ENCODE measurements at regions not wholly inside any gene's neighbourhood (a gene's known extent, or its start where the extent isn't known, plus 50 kb on each side); places are given as distances from the start of the nearest gene placed in this dataset.

GRCh38 chrX:121150217-121150616 lies 102.8 kb downstream of the GLUD2 start:
- H4K8ac ChIP-seq (ENCODE audit: low read depth, low read length): no peak overlapping the region
- no peak overlapping the region for H3K18ac ChIP-seq (ENCODE audit: low read length)
- no peak overlapping the region for H3K4ac ChIP-seq (ENCODE audit: low read length)
- no peaks in the 10 kb centered on the region for H3K36me3 ChIP-seq (replicated peaks in 1 of 2; ENCODE audit: control insufficient read depth in 2 of 2, insufficient read depth in 2 of 2, low read length in 2 of 2)
- H3K79me1 ChIP-seq (ENCODE audit: low read depth, low read length): no peaks in the 10 kb centered on the region
- no peak overlapping the region for H2AK5ac ChIP-seq (ENCODE audit: low read depth, low read length)
- no peaks in the 10 kb centered on the region for H3K27me3 ChIP-seq (ENCODE audit: control insufficient read depth in 3 of 3, insufficient read depth in 3 of 3, low read depth in 1 of 3, low read length in 3 of 3)
- DNase-seq (ENCODE audit: low spot score): peak; percentile 3
- H3K23ac ChIP-seq (ENCODE audit: low read depth, low read length, poor library complexity): no peak overlapping the region
- H3K4me3 ChIP-seq (ENCODE audit: low read length in 2 of 2): no peak overlapping the region
- no peak overlapping the region for H2BK120ac ChIP-seq (ENCODE audit: low read depth, low read length)
- no peak overlapping the region for H3K9ac ChIP-seq (ENCODE audit: low read depth, low read length, poor library complexity)
- no peak overlapping the region for H4K91ac ChIP-seq (ENCODE audit: low read depth, low read length, poor library complexity)
- no peak overlapping the region for H3K4me2 ChIP-seq (ENCODE audit: insufficient read depth, low read length, poor library complexity, severe bottlenecking)
- no peak overlapping the region for H2BK12ac ChIP-seq (ENCODE audit: low read length)
- H2BK15ac ChIP-seq (ENCODE audit: low read length): no peak overlapping the region
- peaks cover 0 to 2% of the 10 kb centered on the region in 2 donors for H3K4me1 ChIP-seq (ENCODE audit: control insufficient read depth in 2 of 2, insufficient read depth in 1 of 2, low read depth in 1 of 2, low read length in 2 of 2)
- no peak overlapping the region for H2AFZ ChIP-seq (ENCODE audit: low read length)
- no peaks in the 10 kb centered on the region for H3K9me3 ChIP-seq (replicated peaks in 1 of 2; ENCODE audit: control insufficient read depth in 2 of 2, insufficient read depth in 1 of 2, low read depth in 1 of 2, low read length in 2 of 2)
- H3K14ac ChIP-seq (ENCODE audit: low read length): no peak overlapping the region
- WGBS, 2 donors (ENCODE audit: extremely low coverage in 2 of 2, insufficient read length in 2 of 2, insufficient replicate concordance in 1 of 2): no CpG with 5 or more reads among the region's 1 CpG
- H2BK5ac ChIP-seq (ENCODE audit: low read length): no peak overlapping the region
- H3K27ac ChIP-seq (replicated peaks; ENCODE audit: low read length): peak overlapping the region; percentile 52

GRCh38 chrX:121151293-121151692 lies 103.9 kb downstream of the GLUD2 start:
- peaks cover 0 to 2% of the 10 kb centered on the region in 2 donors for H3K4me1 ChIP-seq (ENCODE audit: control insufficient read depth in 2 of 2, insufficient read depth in 1 of 2, low read depth in 1 of 2, low read length in 2 of 2)
- H3K79me1 ChIP-seq (ENCODE audit: low read depth, low read length): no peaks in the 10 kb centered on the region
- H3K4me2 ChIP-seq (ENCODE audit: insufficient read depth, low read length, poor library complexity, severe bottlenecking): no peak overlapping the region
- H2BK15ac ChIP-seq (ENCODE audit: low read length): no peak overlapping the region
- H3K14ac ChIP-seq (ENCODE audit: low read length): no peak overlapping the region
- H2BK120ac ChIP-seq (ENCODE audit: low read depth, low read length): no peak overlapping the region
- H4K91ac ChIP-seq (ENCODE audit: low read depth, low read length, poor library complexity): no peak overlapping the region
- no peak overlapping the region for H3K18ac ChIP-seq (ENCODE audit: low read length)
- H3K4me3 ChIP-seq (ENCODE audit: low read length in 2 of 2): no peak overlapping the region
- no peak overlapping the region for H3K9ac ChIP-seq (ENCODE audit: low read depth, low read length, poor library complexity)
- H3K27me3 ChIP-seq (ENCODE audit: control insufficient read depth in 3 of 3, insufficient read depth in 3 of 3, low read depth in 1 of 3, low read length in 3 of 3): no peaks in the 10 kb centered on the region
- H2BK5ac ChIP-seq (ENCODE audit: low read length): no peak overlapping the region
- no peak overlapping the region for H2BK12ac ChIP-seq (ENCODE audit: low read length)
- no peak for DNase-seq (ENCODE audit: low spot score)
- no CpG with 5 or more reads among the region's 4 CpGs for WGBS, 2 donors (ENCODE audit: extremely low coverage in 2 of 2, insufficient read length in 2 of 2, insufficient replicate concordance in 1 of 2)
- H2AK5ac ChIP-seq (ENCODE audit: low read depth, low read length): no peak overlapping the region
- H3K36me3 ChIP-seq (replicated peaks in 1 of 2; ENCODE audit: control insufficient read depth in 2 of 2, insufficient read depth in 2 of 2, low read length in 2 of 2): no peaks in the 10 kb centered on the region
- no peak overlapping the region for H3K23ac ChIP-seq (ENCODE audit: low read depth, low read length, poor library complexity)
- no peak overlapping the region for H3K27ac ChIP-seq (replicated peaks; ENCODE audit: low read length)
- no peaks in the 10 kb centered on the region for H3K9me3 ChIP-seq (replicated peaks in 1 of 2; ENCODE audit: control insufficient read depth in 2 of 2, insufficient read depth in 1 of 2, low read depth in 1 of 2, low read length in 2 of 2)
- no peak overlapping the region for H3K4ac ChIP-seq (ENCODE audit: low read length)
- H4K8ac ChIP-seq (ENCODE audit: low read depth, low read length): no peak overlapping the region
- H2AFZ ChIP-seq (ENCODE audit: low read length): no peak overlapping the region

- no peaks in the 10 kb centered on the region for H3K27me3 ChIP-seq (ENCODE audit: control insufficient read depth in 3 of 3, insufficient read depth in 3 of 3, low read depth in 1 of 3, low read length in 3 of 3)
- H2BK15ac ChIP-seq (ENCODE audit: low read length): no peak overlapping the region
- no peak overlapping the region for H2AFZ ChIP-seq (ENCODE audit: low read length)
- H3K4me3 ChIP-seq (ENCODE audit: low read length in 2 of 2): no peak overlapping the region
- WGBS, 2 donors (ENCODE audit: extremely low coverage in 2 of 2, insufficient read length in 2 of 2, insufficient replicate concordance in 1 of 2): no CpG with 5 or more reads among the region's 13 CpGs
- H3K4ac ChIP-seq (ENCODE audit: low read length): no peak overlapping the region
- no peak overlapping the region for H3K18ac ChIP-seq (ENCODE audit: low read length)
- H3K4me2 ChIP-seq (ENCODE audit: insufficient read depth, low read length, poor library complexity, severe bottlenecking): no peak overlapping the region
- no peak overlapping the region for H2BK120ac ChIP-seq (ENCODE audit: low read depth, low read length)
- H3K9ac ChIP-seq (ENCODE audit: low read depth, low read length, poor library complexity): no peak overlapping the region
- no peak for DNase-seq (ENCODE audit: low spot score)
- no peak overlapping the region for H3K27ac ChIP-seq (replicated peaks; ENCODE audit: low read length)
- H4K91ac ChIP-seq (ENCODE audit: low read depth, low read length, poor library complexity): no peak overlapping the region
- H2BK12ac ChIP-seq (ENCODE audit: low read length): no peak overlapping the region
- H3K14ac ChIP-seq (ENCODE audit: low read length): no peak overlapping the region
- no peaks in the 10 kb centered on the region for H3K9me3 ChIP-seq (replicated peaks in 1 of 2; ENCODE audit: control insufficient read depth in 2 of 2, insufficient read depth in 1 of 2, low read depth in 1 of 2, low read length in 2 of 2)
- H3K79me1 ChIP-seq (ENCODE audit: low read depth, low read length): no peaks in the 10 kb centered on the region
- H3K4me1 ChIP-seq (ENCODE audit: control insufficient read depth in 2 of 2, insufficient read depth in 1 of 2, low read depth in 1 of 2, low read length in 2 of 2): peaks cover 0 to 2% of the 10 kb centered on the region in 2 donors
- no peak overlapping the region for H2BK5ac ChIP-seq (ENCODE audit: low read length)
- H4K8ac ChIP-seq (ENCODE audit: low read depth, low read length): no peak overlapping the region
- no peaks in the 10 kb centered on the region for H3K36me3 ChIP-seq (replicated peaks in 1 of 2; ENCODE audit: control insufficient read depth in 2 of 2, insufficient read depth in 2 of 2, low read length in 2 of 2)
- H2AK5ac ChIP-seq (ENCODE audit: low read depth, low read length): no peak overlapping the region
- H3K23ac ChIP-seq (ENCODE audit: low read depth, low read length, poor library complexity): no peak overlapping the region
These were observed 107.5 kb downstream of the GLUD2 start for GRCh38 chrX:121154858-121155404.

- H2AK5ac ChIP-seq (ENCODE audit: low read depth, low read length): no peak overlapping the region
- no peak overlapping the region for H3K27ac ChIP-seq (replicated peaks; ENCODE audit: low read length)
- H4K91ac ChIP-seq (ENCODE audit: low read depth, low read length, poor library complexity): no peak overlapping the region
- H3K27me3 ChIP-seq (ENCODE audit: control insufficient read depth in 3 of 3, insufficient read depth in 3 of 3, low read depth in 1 of 3, low read length in 3 of 3): no peaks in the 10 kb centered on the region
- H3K14ac ChIP-seq (ENCODE audit: low read length): no peak overlapping the region
- WGBS, 2 donors (ENCODE audit: extremely low coverage in 2 of 2, insufficient read length in 2 of 2, insufficient replicate concordance in 1 of 2): no CpG with 5 or more reads among the region's 4 CpGs
- H3K23ac ChIP-seq (ENCODE audit: low read depth, low read length, poor library complexity): no peak overlapping the region
- H2BK5ac ChIP-seq (ENCODE audit: low read length): no peak overlapping the region
- H2AFZ ChIP-seq (ENCODE audit: low read length): peak overlapping the region; percentile 50
- H3K4me3 ChIP-seq (ENCODE audit: low read length in 2 of 2): no peak overlapping the region
- no peak overlapping the region for H3K4ac ChIP-seq (ENCODE audit: low read length)
- H2BK12ac ChIP-seq (ENCODE audit: low read length): no peak overlapping the region
- H2BK15ac ChIP-seq (ENCODE audit: low read length): no peak overlapping the region
- no peak for DNase-seq (ENCODE audit: low spot score)
- no peak overlapping the region for H2BK120ac ChIP-seq (ENCODE audit: low read depth, low read length)
- H3K79me1 ChIP-seq (ENCODE audit: low read depth, low read length): no peaks in the 10 kb centered on the region
- H3K36me3 ChIP-seq (replicated peaks in 1 of 2; ENCODE audit: control insufficient read depth in 2 of 2, insufficient read depth in 2 of 2, low read length in 2 of 2): no peaks in the 10 kb centered on the region
- no peak overlapping the region for H3K18ac ChIP-seq (ENCODE audit: low read length)
- H3K9ac ChIP-seq (ENCODE audit: low read depth, low read length, poor library complexity): no peak overlapping the region
- H3K4me1 ChIP-seq (ENCODE audit: control insufficient read depth in 2 of 2, insufficient read depth in 1 of 2, low read depth in 1 of 2, low read length in 2 of 2): peaks cover 3 to 5% of the 10 kb centered on the region in 2 donors
- H3K4me2 ChIP-seq (ENCODE audit: insufficient read depth, low read length, poor library complexity, severe bottlenecking): no peak overlapping the region
- H4K8ac ChIP-seq (ENCODE audit: low read depth, low read length): no peak overlapping the region
- H3K9me3 ChIP-seq (replicated peaks in 1 of 2; ENCODE audit: control insufficient read depth in 2 of 2, insufficient read depth in 1 of 2, low read depth in 1 of 2, low read length in 2 of 2): no peaks in the 10 kb centered on the region
These were observed 113.6 kb downstream of the GLUD2 start for GRCh38 chrX:121160987-121161386.
